Adrenal gland (tissue), 5 donors: ENCODE measurements at regions not wholly inside any gene's neighbourhood (a gene's known extent, or its start where the extent isn't known, plus 50 kb on each side); places are given as distances from the start of the nearest gene placed in this dataset.

Experiments used
- CTCF ChIP-seq, 6 experiments: fragments of 450-650 bp in 4 of 6; fragments of 200-600 bp in 2 of 6; sonication (generic) in 1 of 6; IDR thresholded peaks; 1 replicate in 5 of 6; 2 replicates in 1 of 6; pipeline versions ENCODE4 v1.5.1 to v1.8.0; 2016 to 2021; ENCODE audit warnings: antibody characterized with exemption in 6 of 6, mild to moderate bottlenecking in 2 of 6, moderate library complexity in 1 of 6
- POLR2A ChIP-seq, 2 donors: fragments of 450-650 bp; IDR thresholded peaks; one replicate each; pipeline ENCODE4 v1.6.1; 2017; ENCODE audit warnings: antibody characterized with exemption in 2 of 2, mild to moderate bottlenecking in 2 of 2, moderate library complexity in 1 of 2
- donor health status: DM: no; HTN: no; CAD: no.

GRCh38 chr14:26334288-26334687 lies 263.5 kb downstream of the NOVA1 start:
- TF ChIP-seq POLR2A (IDR thresholded peaks at IDR 0.05) (no peak), CTCF (IDR thresholded peaks at IDR 0.05) (no peak)
